ENCODE measurements at regions not wholly inside any gene's neighbourhood (a gene's known extent, or its start where the extent isn't known, plus 50 kb on each side); places are given as distances from the start of the nearest gene placed in this dataset.

- ChIA-PET CTCF (interaction anchor here (0.6 kb wide), 2 partner anchors 72 to 334 kb away, joined by 3 to 4 read pairs; no protein-coding TSS in a partner anchor), POLR2A (interaction anchor here (1.0 kb wide), 1 partner anchor 15 kb away, joined by 3 read pairs; no protein-coding TSS in a partner anchor)
- H3K4me1 ChIP-seq (ENCODE audit: control insufficient read depth, insufficient read depth, low read length): no peaks in the 10 kb centered on the region
- TF ChIP-seq ZNF391 (tag by site-specific recombination; IDR thresholded peaks at IDR 0.05; ENCODE audit: borderline replicate concordance, low read depth): no peak
- TF ChIP-seq ZNF664 (tag by site-specific recombination; IDR thresholded peaks at IDR 0.05): no peak
- no peak for TF ChIP-seq ZNF510 (tag by site-specific recombination; IDR thresholded peaks at IDR 0.05; ENCODE audit: insufficient replicate concordance)
- no peaks in the 10 kb centered on the region for H3K36me3 ChIP-seq (ENCODE audit: control insufficient read depth in 2 of 2, insufficient read depth in 1 of 2, low read length in 2 of 2)
- no peaks in the 10 kb centered on the region for H3K9me3 ChIP-seq (ENCODE audit: control insufficient read depth, insufficient read depth, low read depth, low read length)
- no peak overlapping the region for H3K4me3 ChIP-seq (ENCODE audit: low read depth, low read length)
- no peak overlapping the region for H3K27ac ChIP-seq (ENCODE audit: extremely low read depth, low read depth, low read length)
Observed at GRCh38 chr4:119722670-119723069, 94.1 kb upstream of the PDE5A start.

- Histone ChIP-seq H3K4me3 (ENCODE audit: low read depth, low read length) (no peak overlapping the region), H3K27ac (ENCODE audit: extremely low read depth, low read depth, low read length) (no peak overlapping the region), H3K4me1 (ENCODE audit: control insufficient read depth, insufficient read depth, low read length) (no peaks in the 10 kb centered on the region), H3K9me3 (ENCODE audit: control insufficient read depth, insufficient read depth, low read depth, low read length) (no peaks in the 10 kb centered on the region), H3K36me3 (ENCODE audit: control insufficient read depth in 2 of 2, insufficient read depth in 1 of 2, low read length in 2 of 2) (no peaks in the 10 kb centered on the region)
- ChIA-PET CTCF (no interaction called here), POLR2A (interaction anchor here (1.0 kb wide), 1 partner anchor 15 kb away, joined by 3 read pairs; no protein-coding TSS in a partner anchor)
- no peak for TF ChIP-seq ZNF221 (tag by site-specific recombination; IDR thresholded peaks at IDR 0.05; ENCODE audit: borderline replicate concordance)
Observed at GRCh38 chr4:119721878-119722277, 93.3 kb upstream of the PDE5A start.

GRCh38 chr4:119715490-119716445 is 87.2 kb upstream of the PDE5A start:
- TF ChIP-seq KLF7 (tag by site-specific recombination; IDR thresholded peaks at IDR 0.05; ENCODE audit: borderline replicate concordance) (no peak), TRIM28 (IDR thresholded peaks at IDR 0.05; ENCODE audit: borderline replicate concordance, low read length) (no peak), ZNF335 (tag by site-specific recombination; conservative IDR thresholded peaks at IDR 0.05) (no peak), ZNF112 (tag by site-specific recombination; IDR thresholded peaks at IDR 0.05) (no peak), ZNF280D (tag by site-specific recombination; IDR thresholded peaks at IDR 0.05) (no peak), ZNF214 (tag by site-specific recombination; IDR thresholded peaks at IDR 0.05; ENCODE audit: borderline replicate concordance) (no peak), ZNF391 (tag by site-specific recombination; IDR thresholded peaks at IDR 0.05; ENCODE audit: borderline replicate concordance, low read depth) (no peak), ZNF704 (tag by site-specific recombination; IDR thresholded peaks at IDR 0.05) (no peak), ZNF639 (tag by site-specific recombination; IDR thresholded peaks at IDR 0.05) (no peak), ZNF610 (tag by site-specific recombination; IDR thresholded peaks at IDR 0.05; ENCODE audit: borderline replicate concordance) (no peak), ZNF148 (tag by site-specific recombination; IDR thresholded peaks at IDR 0.05; ENCODE audit: borderline replicate concordance) (no peak), PRDM10 (tag by site-specific recombination; IDR thresholded peaks at IDR 0.05) (no peak)
- Histone ChIP-seq H3K36me3 (ENCODE audit: control insufficient read depth in 2 of 2, insufficient read depth in 1 of 2, low read length in 2 of 2) (no peaks in the 10 kb centered on the region), H3K4me1 (ENCODE audit: control insufficient read depth, insufficient read depth, low read length) (no peaks in the 10 kb centered on the region), H3K27ac (ENCODE audit: extremely low read depth, low read depth, low read length) (no peak overlapping the region), H3K4me3 (ENCODE audit: low read depth, low read length) (no peak overlapping the region), H3K9me3 (ENCODE audit: control insufficient read depth, insufficient read depth, low read depth, low read length) (no peaks in the 10 kb centered on the region)
- CTCF ChIA-PET: no interaction called here
- POLR2A ChIA-PET: no interaction called here

Measured in HEK293 (cell line).